ENCODE measurements at regions not wholly inside any gene's neighbourhood (a gene's known extent, or its start where the extent isn't known, plus 50 kb on each side); places are given as distances from the start of the nearest gene placed in this dataset.

GRCh38 chr1:192869308-192869940 is 60.6 kb downstream of the RGS2 start:
- in situ Hi-C loops (cut with MboI), result no loop called here
- Histone ChIP-seq H3K9me3 (replicated peaks; ENCODE audit: control insufficient read depth, insufficient read depth, low read depth, low read length) (no peaks in the 10 kb centered on the region), H3K4me1 (replicated peaks in 1 of 2; ENCODE audit: control insufficient read depth in 2 of 2, insufficient read depth in 2 of 2, low read length in 2 of 2) (no peaks in the 10 kb centered on the region), H3K79me2 (ENCODE audit: control insufficient read depth, insufficient read depth, low read length) (no peaks in the 10 kb centered on the region), H2AFZ (ENCODE audit: low read depth, low read length) (no peak overlapping the region), H3K4me2 (ENCODE audit: insufficient read depth, low read length) (no peak overlapping the region), H4K20me1 (replicated peaks; ENCODE audit: control insufficient read depth, insufficient read depth, low read length) (no peaks in the 10 kb centered on the region), H3K27ac (ENCODE audit: extremely low read depth, low read depth, low read length) (no peak overlapping the region), H3K4me3 (no peak overlapping the region), H3K9me1 (ENCODE audit: control insufficient read depth, insufficient read depth, low read length) (no peaks in the 10 kb centered on the region), H3K36me3 (ENCODE audit: control insufficient read depth, insufficient read depth, low read length) (no peaks in the 10 kb centered on the region), H3K9ac (ENCODE audit: insufficient read depth in 1 of 2, low read depth in 2 of 2, low read length in 2 of 2) (no peak overlapping the region), H3K27me3 (ENCODE audit: control insufficient read depth in 2 of 2, insufficient read depth in 2 of 2, low read length in 2 of 2) (peaks cover 0 to 6% of the 10 kb centered on the region in 2 experiments; a peak in 1 of 5 replicates)
- ChIA-PET POLR2A (interaction anchor here (1.1 kb wide), 1 partner anchor 9 kb away, joined by 3 read pairs; no protein-coding TSS in a partner anchor), CTCF (ENCODE audit: low intra/inter-chr PET ratio) (no interaction called here)
- no peak for DNase-seq (ENCODE audit: extremely low read depth in 1 of 4, low spot score in 3 of 4)
- intact Hi-C loops (cut with micrococcal nuclease), result no loop called here
- no peak for TF ChIP-seq SETDB1 (IDR thresholded peaks at IDR 0.05; ENCODE audit: low read length)
- TF ChIP-seq ZNF639 (CRISPR knock-in tag; conservative IDR thresholded peaks at IDR 0.05 in 1 of 2, IDR thresholded peaks at IDR 0.05 in 1 of 2), result no peak
- TF ChIP-seq, protein P1, sequence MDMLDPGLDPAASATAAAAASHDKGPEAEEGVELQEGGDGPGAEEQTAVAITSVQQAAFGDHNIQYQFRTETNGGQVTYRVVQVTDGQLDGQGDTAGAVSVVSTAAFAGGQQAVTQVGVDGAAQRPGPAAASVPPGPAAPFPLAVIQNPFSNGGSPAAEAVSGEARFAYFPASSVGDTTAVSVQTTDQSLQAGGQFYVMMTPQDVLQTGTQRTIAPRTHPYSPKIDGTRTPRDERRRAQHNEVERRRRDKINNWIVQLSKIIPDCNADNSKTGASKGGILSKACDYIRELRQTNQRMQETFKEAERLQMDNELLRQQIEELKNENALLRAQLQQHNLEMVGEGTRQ (CRISPR knock-in tag; IDR thresholded peaks at IDR 0.05), result no peak
- no peak for TF ChIP-seq ZNF3 (CRISPR knock-in tag; IDR thresholded peaks at IDR 0.05)
- no peak for TF ChIP-seq DACH1 (IDR thresholded peaks at IDR 0.05; ENCODE audit: partially characterized antibody)
- no peak for FAIRE-seq
- WGBS (ENCODE audit: insufficient coverage, low coverage, missing lambda C conversion rate), result 5% methylated on average over 4 of the region's 4 CpGs
- BruUV-seq (replicated peaks), result no TSS peak
- ATAC-seq, result no peak

All from K562 (cell line).